Tibial nerve (tissue), 4 donors: ENCODE measurements at regions not wholly inside any gene's neighbourhood (a gene's known extent, or its start where the extent isn't known, plus 50 kb on each side); places are given as distances from the start of the nearest gene placed in this dataset.

Experiments used
- DNase-seq, 2 donors: peaks; one replicate each; pipeline ENCODE4 v3.0.0-alpha.2; 2019; ENCODE audit warnings: low spot score in 2 of 2
- H3K27ac ChIP-seq, 4 donors: fragments of 200-600 bp; sonication (generic) in 3 of 4; one replicate each; pipeline ENCODE4 v1.5.1; 2017 to 2019; ENCODE audit warnings: mild to moderate bottlenecking in 1 of 4
- H3K27me3 ChIP-seq, 2 donors: fragments of 200-600 bp; sonication (generic) in 1 of 2; one replicate each; pipeline versions ENCODE4 v1.5.1 to v1.6.0; 2017 to 2019
- H3K36me3 ChIP-seq, 3 donors: fragments of 200-600 bp; sonication (generic); one replicate each; pipeline ENCODE4 v1.5.1; 2018 to 2019
- H3K4me1 ChIP-seq, 4 donors: fragments of 200-600 bp; sonication (generic) in 3 of 4; one replicate each; pipeline ENCODE4 v1.5.1; 2017 to 2019
- H3K4me3 ChIP-seq, 4 donors: fragments of 200-600 bp; sonication (generic) in 3 of 4; one replicate each; pipeline ENCODE4 v1.5.1; 2017 to 2019; ENCODE audit warnings: mild to moderate bottlenecking in 1 of 4, moderate library complexity in 1 of 4
- H3K9me3 ChIP-seq, 4 donors: fragments of 200-600 bp; sonication (generic) in 3 of 4; one replicate each; pipeline ENCODE4 v1.5.1; 2017 to 2019
- EP300 ChIP-seq, 2 donors: sonication (generic); formaldehyde crosslinking; IDR thresholded peaks; one replicate each; pipeline ENCODE4 v1.6.1; 2017; ENCODE audit warnings: antibody characterized with exemption in 2 of 2, mild to moderate bottlenecking in 1 of 2
- POLR2A ChIP-seq, 2 donors: fragments of 450-650 bp; IDR thresholded peaks; one replicate each; pipeline ENCODE4 v1.6.1; 2017; ENCODE audit warnings: antibody characterized with exemption in 2 of 2, mild to moderate bottlenecking in 2 of 2, moderate library complexity in 2 of 2
- WGBS, 2 donors: methylation state at CpG; one replicate each; pipeline ENCODE4 v1.1.5; 2018; 5-methylcytosine and 5-hydroxymethylcytosine counted together
- TF ChIP-seq, protein P1 (sequence below), 5 experiments: fragments of 200-600 bp in 3 of 5; fragments of 450-650 bp in 2 of 5; sonication (generic) in 3 of 5; IDR thresholded peaks; one replicate each; pipeline ENCODE4 v1.5.1; 2016 to 2019; ENCODE audit warnings: antibody characterized with exemption in 5 of 5, mild to moderate bottlenecking in 3 of 5, moderate library complexity in 2 of 5

DNA sequence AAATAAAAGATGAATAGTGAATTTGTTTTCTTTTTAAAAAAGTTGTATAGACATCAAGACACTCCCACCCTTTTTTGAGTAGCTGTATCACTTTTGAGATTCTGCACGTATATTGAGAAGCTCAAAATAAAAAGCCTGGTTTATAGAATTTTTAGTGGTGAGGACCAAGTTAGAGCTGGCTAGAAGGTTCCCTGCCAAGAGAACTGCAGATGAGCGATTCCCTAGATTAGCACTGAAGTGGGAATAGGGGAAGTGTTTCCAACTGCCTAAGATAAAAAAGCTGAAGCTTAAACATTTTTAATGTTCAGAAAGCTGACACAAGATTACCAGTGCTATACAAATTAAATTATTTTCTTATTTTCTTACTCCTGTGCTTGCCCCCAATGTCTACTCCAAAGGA lies 135.7 kb upstream of the TMEM229A start:
- 66 to 75% methylated on average over 2 of the region's 2 CpGs for WGBS, 2 donors
- Histone ChIP-seq H3K27ac (no peak overlapping the region), H3K9me3 (peaks cover 0 to 2% (median under 1%) of the 10 kb centered on the region in 4 donors), H3K27me3 (no peaks in the 10 kb centered on the region), H3K4me3 (no peak overlapping the region), H3K36me3 (no peaks in the 10 kb centered on the region), H3K4me1 (no peaks in the 10 kb centered on the region)
- DNase-seq = no peak
- TF ChIP-seq, protein P1, sequence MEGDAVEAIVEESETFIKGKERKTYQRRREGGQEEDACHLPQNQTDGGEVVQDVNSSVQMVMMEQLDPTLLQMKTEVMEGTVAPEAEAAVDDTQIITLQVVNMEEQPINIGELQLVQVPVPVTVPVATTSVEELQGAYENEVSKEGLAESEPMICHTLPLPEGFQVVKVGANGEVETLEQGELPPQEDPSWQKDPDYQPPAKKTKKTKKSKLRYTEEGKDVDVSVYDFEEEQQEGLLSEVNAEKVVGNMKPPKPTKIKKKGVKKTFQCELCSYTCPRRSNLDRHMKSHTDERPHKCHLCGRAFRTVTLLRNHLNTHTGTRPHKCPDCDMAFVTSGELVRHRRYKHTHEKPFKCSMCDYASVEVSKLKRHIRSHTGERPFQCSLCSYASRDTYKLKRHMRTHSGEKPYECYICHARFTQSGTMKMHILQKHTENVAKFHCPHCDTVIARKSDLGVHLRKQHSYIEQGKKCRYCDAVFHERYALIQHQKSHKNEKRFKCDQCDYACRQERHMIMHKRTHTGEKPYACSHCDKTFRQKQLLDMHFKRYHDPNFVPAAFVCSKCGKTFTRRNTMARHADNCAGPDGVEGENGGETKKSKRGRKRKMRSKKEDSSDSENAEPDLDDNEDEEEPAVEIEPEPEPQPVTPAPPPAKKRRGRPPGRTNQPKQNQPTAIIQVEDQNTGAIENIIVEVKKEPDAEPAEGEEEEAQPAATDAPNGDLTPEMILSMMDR (IDR thresholded peaks at IDR 0.05) = no peak
- TF ChIP-seq EP300 (IDR thresholded peaks at IDR 0.05) (no peak), POLR2A (IDR thresholded peaks at IDR 0.05) (no peak)

DNA sequence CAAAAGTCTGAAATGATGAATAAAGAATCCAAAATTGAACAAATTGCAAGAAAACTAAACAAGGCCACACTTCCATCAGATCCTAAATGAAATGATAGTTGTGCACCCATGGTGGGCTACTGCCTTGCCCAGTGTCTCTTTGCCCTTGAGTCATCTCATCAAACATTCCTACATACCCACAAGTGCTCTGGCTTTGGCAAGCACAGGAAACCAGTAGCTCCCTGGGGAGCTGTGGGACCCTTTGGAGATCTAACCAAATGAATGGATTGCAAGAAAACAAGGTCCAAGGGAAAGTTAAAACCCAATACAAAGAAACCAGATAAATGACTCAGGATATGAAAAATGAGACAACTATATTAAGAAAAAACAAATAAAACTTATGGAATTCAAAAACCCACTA lies 129.8 kb upstream of the TMEM229A start:
- TF ChIP-seq EP300 (IDR thresholded peaks at IDR 0.05) (no peak), POLR2A (IDR thresholded peaks at IDR 0.05) (no peak)
- TF ChIP-seq, protein P1 (IDR thresholded peaks at IDR 0.05) = no peak
- Histone ChIP-seq H3K4me1 (no peaks in the 10 kb centered on the region), H3K9me3 (peaks cover 0 to 9% (median 1%) of the 10 kb centered on the region in 4 donors), H3K36me3 (no peaks in the 10 kb centered on the region), H3K27ac (no peak overlapping the region), H3K4me3 (no peak overlapping the region), H3K27me3 (no peaks in the 10 kb centered on the region)
- DNase-seq = no peak

DNA sequence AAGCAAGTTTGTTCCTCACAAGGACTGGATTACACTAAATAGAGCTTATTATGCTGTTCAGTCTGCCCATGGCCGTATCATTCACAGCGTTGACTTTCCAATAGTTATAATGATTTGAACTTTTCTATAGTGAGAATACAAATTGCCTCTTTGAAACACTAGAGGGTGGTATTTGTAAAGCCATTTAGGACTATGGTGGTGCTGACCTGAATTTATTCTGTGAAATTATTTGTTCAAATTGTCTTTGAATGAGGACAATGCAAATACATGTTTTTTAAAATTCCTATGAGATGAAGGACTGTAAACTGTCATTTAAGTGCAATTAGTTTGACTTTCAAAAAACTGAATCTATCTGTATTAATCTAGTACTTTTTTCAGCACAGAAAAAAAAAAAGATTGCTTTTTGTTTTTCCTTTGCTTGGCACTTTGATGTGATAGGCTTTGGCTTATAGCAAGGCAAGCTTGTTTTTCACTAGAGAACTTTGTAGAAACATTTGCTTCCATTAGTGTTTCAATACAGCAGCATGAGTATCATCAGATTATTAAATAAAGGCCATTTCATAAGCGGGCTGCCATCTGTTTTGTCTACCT lies 122.7 kb upstream of the TMEM229A start:
- Histone ChIP-seq H3K36me3 (no peaks in the 10 kb centered on the region), H3K4me3 (no peak overlapping the region), H3K27me3 (no peaks in the 10 kb centered on the region), H3K27ac (no peak overlapping the region), H3K9me3 (no peaks in the 10 kb centered on the region), H3K4me1 (no peaks in the 10 kb centered on the region)
- DNase-seq = no peak
- WGBS, 2 donors = 38 to 43% methylated on average over 3 of the region's 3 CpGs
- TF ChIP-seq, protein P1 (IDR thresholded peaks at IDR 0.05) = peak in 4 of 5 experiments; percentile 13 to 37 (median 23)
- TF ChIP-seq EP300 (IDR thresholded peaks at IDR 0.05) = no peak

DNA sequence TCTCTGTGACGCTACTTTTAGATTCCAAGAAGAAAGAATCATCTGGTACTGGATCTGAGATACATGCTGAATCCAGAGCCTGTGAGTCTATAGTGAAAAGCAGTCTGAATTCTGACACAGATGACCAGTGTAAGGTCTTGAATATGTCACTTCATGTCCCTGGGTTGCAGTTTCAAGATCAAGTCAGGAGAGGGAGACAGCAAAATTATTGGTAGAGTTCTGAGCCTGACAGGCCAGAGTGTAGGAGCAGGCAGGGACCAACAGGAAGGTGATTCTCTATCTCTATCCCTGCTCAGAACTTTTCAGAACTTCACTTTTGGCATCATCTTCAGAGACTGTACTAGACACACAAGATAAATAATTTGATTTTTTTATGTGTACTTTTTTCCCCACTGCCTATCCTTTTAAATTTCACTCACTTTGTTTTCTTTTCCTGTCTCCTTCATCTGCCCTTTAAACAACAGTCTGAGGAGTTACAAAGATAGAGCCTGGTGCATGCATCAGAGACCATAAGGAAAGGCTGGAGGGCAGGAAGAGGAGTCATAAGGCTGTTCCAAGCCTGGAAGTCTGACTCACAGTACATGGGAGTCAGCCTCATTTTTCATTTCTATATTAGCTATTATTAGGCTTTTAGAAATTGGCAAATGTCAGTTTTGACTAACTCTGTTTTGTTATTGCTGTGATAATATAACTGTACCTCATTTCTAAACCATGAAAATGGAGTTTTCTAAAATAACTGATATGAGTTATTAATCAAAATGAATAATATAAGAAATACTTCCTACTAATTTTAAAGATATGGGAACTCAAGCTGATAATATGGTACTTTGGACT lies 120.2 kb upstream of the TMEM229A start:
- TF ChIP-seq, protein P1 (IDR thresholded peaks at IDR 0.05) = peak in 2 of 5 experiments; percentile 9 to 16
- no peak for TF ChIP-seq POLR2A (IDR thresholded peaks at IDR 0.05)
- no peaks in the 10 kb centered on the region for H3K4me1 ChIP-seq
- H3K36me3 ChIP-seq = no peaks in the 10 kb centered on the region
- DNase-seq = no peak
- no peaks in the 10 kb centered on the region for H3K9me3 ChIP-seq
- H3K27ac ChIP-seq = no peak overlapping the region
- H3K27me3 ChIP-seq = no peaks in the 10 kb centered on the region
- H3K4me3 ChIP-seq = no peak overlapping the region
- 56 to 72% methylated on average over 1 of the region's 1 CpG for WGBS, 2 donors

DNA sequence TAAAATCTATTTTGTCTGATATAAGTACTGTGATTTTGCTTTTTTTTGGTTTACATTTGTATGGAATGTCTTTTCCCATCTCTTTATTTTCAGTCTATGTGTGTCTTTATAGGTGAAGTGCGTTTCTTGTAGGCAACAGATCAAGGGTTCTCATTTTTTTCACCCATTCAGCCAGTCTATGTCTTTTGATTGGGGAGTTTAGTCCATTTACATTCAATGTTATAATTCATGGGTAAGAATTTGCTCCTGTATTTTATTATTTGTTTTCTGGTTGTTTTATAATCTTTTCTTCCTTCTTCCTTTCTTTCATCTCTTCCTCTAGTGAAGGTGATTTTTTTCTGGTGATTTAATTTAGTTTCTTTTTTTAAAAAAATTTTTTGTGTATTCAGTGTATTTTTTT lies 104.8 kb upstream of the TMEM229A start:
- no peak for DNase-seq
- H3K4me1 ChIP-seq = no peaks in the 10 kb centered on the region
- H3K9me3 ChIP-seq = peaks cover 0 to 26% (median 0%) of the 10 kb centered on the region in 4 donors
- H3K4me3 ChIP-seq = no peak overlapping the region
- no peaks in the 10 kb centered on the region for H3K27me3 ChIP-seq
- no peak for TF ChIP-seq POLR2A (IDR thresholded peaks at IDR 0.05)
- TF ChIP-seq, protein P1 (IDR thresholded peaks at IDR 0.05) = no peak
- TF ChIP-seq EP300 (IDR thresholded peaks at IDR 0.05) = no peak
- WGBS, 2 donors = 76 to 78% methylated on average over 1 of the region's 1 CpG
- H3K27ac ChIP-seq = no peak overlapping the region
- no peaks in the 10 kb centered on the region for H3K36me3 ChIP-seq
